ENCODE measurements at regions not wholly inside any gene's neighbourhood (a gene's known extent, or its start where the extent isn't known, plus 50 kb on each side); places are given as distances from the start of the nearest gene placed in this dataset.
"Not testable (repeated sequence)": the region's sequence is repeated elsewhere in the genome, so short reads cannot be mapped to it uniquely, and the experiment has no call there.

GRCh38 chr6:121595646-121596045 is 160.2 kb downstream of the GJA1 start:
- DNase-seq (ENCODE audit: low read depth) = no peak

DNA sequence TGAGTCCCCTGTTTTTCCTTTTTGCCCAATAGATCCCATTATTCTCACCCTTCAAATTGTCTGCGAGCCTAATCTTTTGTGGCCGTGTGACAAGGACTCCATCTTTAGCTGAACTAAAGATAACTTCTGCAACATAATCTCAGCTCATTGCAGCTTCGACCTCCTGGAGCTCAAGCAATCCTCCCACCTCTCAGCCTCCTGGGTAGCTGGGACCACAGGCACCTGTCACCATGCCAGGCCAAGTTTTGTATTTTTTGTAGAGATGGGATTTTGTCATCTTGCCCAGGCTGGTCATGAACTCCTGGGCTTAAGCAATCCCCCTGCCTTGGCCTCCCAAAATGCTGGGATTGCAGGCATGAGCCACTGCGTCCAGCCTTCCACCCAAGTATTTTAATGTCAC is 161.0 kb downstream of the GJA1 start:
- DNase-seq (ENCODE audit: low read depth) = no peak

GRCh38 chr6:121597654-121598053 is 162.2 kb downstream of the GJA1 start:
- no peak for DNase-seq (ENCODE audit: low read depth)

GRCh38 chr6:121599331-121599730 is 163.9 kb downstream of the GJA1 start:
- not testable (repeated sequence) for DNase-seq (ENCODE audit: low read depth)

DNA sequence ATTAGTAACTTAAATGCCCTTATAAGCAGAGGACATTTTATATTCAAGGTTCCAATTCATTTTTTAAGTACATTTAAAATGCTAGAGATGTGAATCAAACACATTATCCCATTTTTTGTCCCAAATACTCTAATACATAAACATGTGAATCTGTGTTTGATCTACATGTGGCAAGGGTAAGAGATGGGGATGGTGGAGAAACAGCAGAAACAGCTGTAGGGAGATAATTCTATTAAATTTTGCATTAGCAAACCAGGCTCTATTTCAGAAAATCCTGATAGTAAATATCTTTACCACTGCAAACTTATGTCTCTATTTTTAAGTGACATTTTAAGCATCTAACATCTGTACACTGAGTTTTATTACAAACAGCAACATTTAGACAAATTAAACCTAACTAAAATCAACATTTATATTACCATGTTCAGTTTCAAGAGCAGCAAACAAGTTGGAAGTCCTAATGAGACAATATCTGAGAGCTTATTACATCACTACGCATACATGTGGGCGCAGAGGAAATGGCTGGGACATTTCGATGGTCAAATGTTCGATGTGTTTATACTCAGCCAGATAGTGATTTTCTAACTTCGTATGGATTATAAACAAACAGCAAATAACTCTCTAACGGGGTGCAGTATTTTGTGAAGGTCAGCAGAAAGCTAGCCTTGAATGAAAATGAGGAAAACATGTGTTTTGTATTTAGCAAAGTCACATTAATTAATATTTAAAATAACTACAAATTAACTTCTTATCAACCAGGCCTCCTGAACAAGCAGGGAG is 165.1 kb downstream of the GJA1 start:
- no peak for DNase-seq (ENCODE audit: low read depth)

- no peak for DNase-seq (ENCODE audit: low read depth)
Measured at GRCh38 chr6:121603486-121603885, 168.0 kb downstream of the GJA1 start.

GRCh38 chr6:121607721-121608120 is 172.3 kb downstream of the GJA1 start:
- DNase-seq (ENCODE audit: low read depth) = no peak

- DNase-seq (ENCODE audit: low read depth) = no peak
Measured at GRCh38 chr6:121608270-121608669, 172.8 kb downstream of the GJA1 start.

DNA sequence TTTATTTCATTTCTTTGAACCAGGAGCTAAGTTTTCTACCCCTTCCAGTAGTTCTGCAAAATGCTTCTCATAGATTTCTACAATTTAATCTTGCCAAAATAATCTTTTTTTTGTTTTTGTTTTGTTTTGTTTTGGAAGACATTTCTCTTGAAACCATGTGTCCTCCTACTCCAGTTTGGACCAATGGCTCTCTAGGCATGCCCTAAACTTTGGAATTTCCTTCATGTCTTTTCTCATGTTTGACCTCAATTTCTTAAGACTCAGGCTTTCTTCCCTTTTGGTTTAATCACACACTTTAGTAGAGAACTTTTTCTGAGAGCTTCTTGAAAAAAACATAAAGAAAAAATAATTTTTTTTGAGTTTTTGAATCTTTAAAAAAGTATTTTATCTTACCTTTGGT is 173.8 kb downstream of the GJA1 start:
- DNase-seq (ENCODE audit: low read depth) = no peak

- DNase-seq (ENCODE audit: low read depth) = no peak
Measured at GRCh38 chr6:121612927-121613326, 177.5 kb downstream of the GJA1 start.

DNA sequence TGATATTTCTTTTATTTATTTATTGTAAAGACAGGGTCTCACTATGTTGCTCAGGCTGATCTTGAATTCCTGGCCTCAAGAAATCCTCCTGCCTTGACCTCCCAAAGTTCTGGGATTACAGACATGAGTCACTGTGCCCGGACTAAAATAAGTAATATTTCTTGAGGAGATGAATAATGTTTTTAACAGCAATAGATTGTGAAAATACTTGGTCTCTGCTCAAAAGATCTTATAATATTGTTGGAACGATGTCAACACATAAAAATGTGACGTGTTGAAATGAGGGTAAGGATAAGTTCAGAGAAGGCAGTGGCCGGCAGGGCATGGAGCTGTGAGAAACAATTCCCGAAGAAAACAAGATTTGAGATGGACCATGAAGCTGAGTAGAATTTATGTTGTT is 178.7 kb downstream of the GJA1 start:
- DNase-seq (ENCODE audit: low read depth) = no peak

GRCh38 chr6:121615493-121615892 is 180.0 kb downstream of the GJA1 start:
- no peak for DNase-seq (ENCODE audit: low read depth)

GRCh38 chr6:121616406-121616805 is 181.0 kb downstream of the GJA1 start:
- DNase-seq (ENCODE audit: low read depth) = no peak

- DNase-seq (ENCODE audit: low read depth) = no peak
Measured at GRCh38 chr6:121617388-121617787, 181.9 kb downstream of the GJA1 start.

GRCh38 chr6:121619013-121619412 is 183.6 kb downstream of the GJA1 start:
- no peak for DNase-seq (ENCODE audit: low read depth)

- DNase-seq (ENCODE audit: low read depth) = no peak
Measured at GRCh38 chr6:121619987-121620740, 184.7 kb downstream of the GJA1 start.

DNA sequence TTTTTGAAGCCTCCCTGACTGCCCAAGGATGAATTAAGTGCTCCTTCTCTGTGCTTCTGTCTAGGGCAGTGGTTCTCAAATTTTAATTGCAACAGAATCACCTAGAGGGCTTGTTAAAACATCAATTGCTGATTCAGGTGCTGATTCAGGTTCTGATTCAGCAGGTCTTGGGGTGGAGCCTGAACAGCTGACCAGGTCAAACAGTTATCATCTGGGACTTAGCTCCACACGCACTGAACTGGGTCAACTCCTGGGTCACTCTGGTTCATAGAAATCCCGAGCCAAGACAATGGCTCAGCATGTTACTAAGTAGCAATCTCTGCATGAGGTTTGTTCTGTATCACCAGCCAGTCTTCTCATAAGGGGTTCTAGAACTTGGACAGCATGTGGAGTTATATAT is 192.3 kb downstream of the GJA1 start:
- DNase-seq (ENCODE audit: low read depth) = no peak

GRCh38 chr6:121630716-121631115 is 195.3 kb downstream of the GJA1 start:
- DNase-seq (ENCODE audit: low read depth) = no peak

DNA sequence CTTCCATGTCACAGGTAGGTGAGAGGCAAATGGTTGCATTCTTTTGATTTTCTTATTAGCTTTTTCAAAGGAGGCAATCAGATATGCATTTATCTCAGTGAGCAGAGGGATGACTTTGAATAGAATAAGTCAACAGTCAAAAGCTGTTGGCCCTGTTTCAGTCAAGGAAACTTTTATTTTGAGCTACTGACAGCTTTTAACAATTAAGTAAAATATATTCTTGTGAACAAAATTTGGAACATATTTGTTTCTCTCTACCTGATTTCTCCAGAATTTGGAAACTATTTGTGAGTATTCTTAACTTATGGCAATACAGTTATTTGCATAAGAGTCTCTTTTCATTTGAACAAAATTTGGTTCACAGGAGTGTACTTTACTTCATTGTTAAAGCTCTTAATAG is 196.3 kb downstream of the GJA1 start:
- DNase-seq (ENCODE audit: low read depth) = not testable (repeated sequence)

DNA sequence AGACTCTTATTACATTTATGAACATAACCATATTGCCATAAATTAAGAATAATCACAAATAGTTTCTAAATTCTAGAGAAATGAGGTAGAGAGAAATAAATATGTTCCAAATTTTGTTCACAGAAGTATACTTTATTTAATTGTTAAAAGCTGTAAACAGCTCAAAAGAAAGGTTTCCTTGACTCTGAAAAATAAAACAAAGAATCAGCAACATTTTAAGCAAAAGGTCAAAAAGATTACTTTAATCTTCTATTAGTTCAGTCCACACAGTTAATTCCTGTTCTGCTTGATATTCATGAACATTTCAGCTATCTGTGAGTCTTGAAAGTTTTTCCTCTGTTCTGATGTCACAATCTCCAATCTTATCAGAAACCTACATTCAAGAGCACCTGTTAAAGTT is 197.9 kb downstream of the GJA1 start:
- no peak for DNase-seq (ENCODE audit: low read depth)

DNA sequence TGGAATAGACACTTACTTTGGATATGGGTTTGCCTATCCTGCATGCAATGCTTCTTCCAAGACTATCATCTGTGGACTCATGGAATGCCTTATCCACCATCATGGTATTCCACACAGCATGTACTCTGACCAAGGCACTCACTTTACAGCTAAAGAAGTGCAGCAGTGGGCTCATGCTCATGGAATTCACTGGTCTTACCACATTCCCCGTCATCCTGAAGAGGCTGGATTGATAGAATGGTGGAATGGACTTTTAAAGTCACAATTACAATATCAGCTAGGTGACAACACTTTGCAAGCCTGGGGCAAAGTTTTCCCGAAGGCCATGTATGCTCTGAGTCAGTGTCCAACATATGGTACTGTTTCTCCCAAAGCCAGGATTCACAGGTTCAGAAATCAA is 199.1 kb downstream of the GJA1 start:
- not testable (repeated sequence) for DNase-seq (ENCODE audit: low read depth)

DNA sequence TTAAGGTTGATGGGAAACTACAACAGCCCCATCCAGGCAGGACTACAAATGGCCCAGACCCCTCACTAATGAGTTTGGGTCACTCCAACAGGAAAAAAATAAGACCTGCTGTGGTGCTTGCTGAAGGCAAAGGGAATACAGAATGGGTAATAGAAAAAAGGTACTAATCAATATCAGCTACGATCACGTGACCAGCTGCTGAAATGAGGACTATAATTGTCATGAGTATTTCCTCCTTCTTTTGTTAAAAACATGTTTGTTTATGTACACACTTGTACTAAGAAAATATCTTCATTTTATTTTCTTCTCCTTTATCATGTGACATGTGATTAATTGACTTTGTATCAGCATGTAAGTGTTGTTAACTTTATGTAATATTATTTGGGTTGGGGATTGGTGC is 199.9 kb downstream of the GJA1 start:
- DNase-seq (ENCODE audit: low read depth) = no peak

DNA sequence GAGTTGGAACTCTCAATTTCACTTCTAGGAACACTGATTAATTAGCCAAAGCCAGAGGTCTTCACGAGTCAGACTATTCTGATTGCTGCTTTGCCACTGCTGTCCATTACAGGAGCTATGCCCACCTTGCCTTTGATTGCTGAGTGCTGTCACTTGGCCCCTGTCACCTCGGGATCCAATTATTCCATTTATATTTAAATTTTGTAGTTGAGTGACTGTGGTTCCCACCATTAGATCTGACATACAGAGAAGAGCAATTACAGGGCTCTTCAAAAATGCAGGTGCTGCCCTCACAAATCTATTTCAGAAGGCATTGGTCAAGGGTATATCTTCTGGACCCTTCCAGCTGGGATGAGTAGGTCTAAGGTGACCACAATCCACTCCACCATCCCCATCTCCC is 200.8 kb downstream of the GJA1 start:
- DNase-seq (ENCODE audit: low read depth) = not testable (repeated sequence)

- no peak for DNase-seq (ENCODE audit: low read depth)
Measured at GRCh38 chr6:121639021-121639420, 203.6 kb downstream of the GJA1 start.
